Stimulated activated CD8-positive, alpha-beta memory T cell treated with anti-CD3 and anti-CD28 coated beads, Interleukin-4, amount 100 ng/mL, for 48 hours (primary cell): ENCODE measurements at regions not wholly inside any gene's neighbourhood (a gene's known extent, or its start where the extent isn't known, plus 50 kb on each side); places are given as distances from the start of the nearest gene placed in this dataset.

Source experiments
- DNase-seq: peaks from one replicate; pipeline ENCODE4 v3.0.0-alpha.2; 2020

- no peak for DNase-seq
These were observed 55.1 kb upstream of the SLC1A1 start for GRCh38 chr9:4435197-4435596.

- no peak for DNase-seq
These were observed 56.9 kb upstream of the SLC1A1 start for GRCh38 chr9:4433379-4433778.

- no peak for DNase-seq
These were observed 59.6 kb upstream of the SLC1A1 start for GRCh38 chr9:4430432-4431261.

GRCh38 chr9:4425319-4426045 lies 64.8 kb upstream of the SLC1A1 start:
- no peak for DNase-seq

- DNase-seq, result no peak
These were observed 65.4 kb upstream of the SLC1A1 start for GRCh38 chr9:4424891-4425290.

- no peak for DNase-seq
These were observed 66.2 kb upstream of the SLC1A1 start for GRCh38 chr9:4424038-4424437.

- DNase-seq, result no peak
These were observed 67.1 kb upstream of the SLC1A1 start for GRCh38 chr9:4423207-4423610.

- no peak for DNase-seq
These were observed 67.8 kb upstream of the SLC1A1 start for GRCh38 chr9:4422495-4422894.

GRCh38 chr9:4421847-4422246 lies 68.4 kb upstream of the SLC1A1 start:
- DNase-seq, result no peak

- DNase-seq, result no peak
These were observed 69.9 kb upstream of the SLC1A1 start for GRCh38 chr9:4420351-4420750.

- no peak for DNase-seq
These were observed 72.5 kb upstream of the SLC1A1 start for GRCh38 chr9:4417578-4418325.

GRCh38 chr9:4416467-4416866 lies 73.8 kb upstream of the SLC1A1 start:
- no peak for DNase-seq

- DNase-seq, result no peak
These were observed 75.0 kb upstream of the SLC1A1 start for GRCh38 chr9:4415281-4415680.

- no peak for DNase-seq
These were observed 76.4 kb upstream of the SLC1A1 start for GRCh38 chr9:4413856-4414255.

GRCh38 chr9:4404156-4404555 lies 86.1 kb upstream of the SLC1A1 start:
- DNase-seq, result no peak

GRCh38 chr9:4402501-4402900 lies 87.8 kb upstream of the SLC1A1 start:
- no peak for DNase-seq

- no peak for DNase-seq
These were observed 89.5 kb upstream of the SLC1A1 start for GRCh38 chr9:4400731-4401130.

GRCh38 chr9:4397917-4398316 lies 92.4 kb upstream of the SLC1A1 start:
- DNase-seq, result no peak

GRCh38 chr9:4393806-4394523 lies 94.1 kb upstream of the GLIS3 start:
- DNase-seq, result no peak

- DNase-seq, result no peak
These were observed 89.9 kb upstream of the GLIS3 start for GRCh38 chr9:4389755-4390154.

GRCh38 chr9:4389003-4389402 lies 89.1 kb upstream of the GLIS3 start:
- no peak for DNase-seq

- DNase-seq, result no peak
These were observed 87.0 kb upstream of the GLIS3 start for GRCh38 chr9:4386819-4387218.

- no peak for DNase-seq
These were observed 84.9 kb upstream of the GLIS3 start for GRCh38 chr9:4384750-4385149.
